Gastrocnemius medialis (tissue), 4 donors: ENCODE measurements at regions not wholly inside any gene's neighbourhood (a gene's known extent, or its start where the extent isn't known, plus 50 kb on each side); places are given as distances from the start of the nearest gene placed in this dataset.

Experiments
- POLR2A ChIP-seq, 2 donors: fragments of 450-650 bp; IDR thresholded peaks; one replicate each; pipeline ENCODE4 v1.6.1; 2017; ENCODE audit warnings: antibody characterized with exemption in 2 of 2, mild to moderate bottlenecking in 2 of 2, moderate library complexity in 2 of 2
- TF ChIP-seq, protein P1 (sequence below), 5 experiments: fragments of 450-650 bp in 3 of 5; fragments of 200-600 bp in 2 of 5; sonication (generic) in 2 of 5; IDR thresholded peaks in 4 of 5; conservative IDR thresholded peaks in 1 of 5; 1 replicate in 4 of 5; 2 replicates in 1 of 5; pipeline ENCODE4 v1.5.1; 2016 to 2019; ENCODE audit warnings: antibody characterized with exemption in 5 of 5, mild to moderate bottlenecking in 3 of 5, moderate library complexity in 3 of 5

DNA sequence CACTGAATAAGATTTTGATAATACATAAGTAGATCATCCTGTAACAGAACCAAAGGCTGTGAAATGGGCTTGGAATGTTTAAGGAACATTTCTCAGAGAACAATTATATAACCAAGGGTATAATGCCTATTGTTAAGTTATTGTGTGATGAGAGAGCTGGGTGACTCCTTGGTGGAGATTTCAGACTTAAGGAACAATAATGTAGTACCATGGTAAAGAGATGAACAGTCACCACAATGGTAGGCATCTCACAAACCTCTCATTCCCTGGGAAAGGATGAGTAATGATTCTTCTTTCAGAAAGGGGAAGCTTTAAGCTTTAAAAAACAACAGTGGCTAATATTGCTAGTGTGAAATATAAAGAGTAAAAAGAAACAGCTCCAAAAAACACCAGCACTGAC, 147.4 kb downstream of the TRIM36 start:
- TF ChIP-seq, protein P1, sequence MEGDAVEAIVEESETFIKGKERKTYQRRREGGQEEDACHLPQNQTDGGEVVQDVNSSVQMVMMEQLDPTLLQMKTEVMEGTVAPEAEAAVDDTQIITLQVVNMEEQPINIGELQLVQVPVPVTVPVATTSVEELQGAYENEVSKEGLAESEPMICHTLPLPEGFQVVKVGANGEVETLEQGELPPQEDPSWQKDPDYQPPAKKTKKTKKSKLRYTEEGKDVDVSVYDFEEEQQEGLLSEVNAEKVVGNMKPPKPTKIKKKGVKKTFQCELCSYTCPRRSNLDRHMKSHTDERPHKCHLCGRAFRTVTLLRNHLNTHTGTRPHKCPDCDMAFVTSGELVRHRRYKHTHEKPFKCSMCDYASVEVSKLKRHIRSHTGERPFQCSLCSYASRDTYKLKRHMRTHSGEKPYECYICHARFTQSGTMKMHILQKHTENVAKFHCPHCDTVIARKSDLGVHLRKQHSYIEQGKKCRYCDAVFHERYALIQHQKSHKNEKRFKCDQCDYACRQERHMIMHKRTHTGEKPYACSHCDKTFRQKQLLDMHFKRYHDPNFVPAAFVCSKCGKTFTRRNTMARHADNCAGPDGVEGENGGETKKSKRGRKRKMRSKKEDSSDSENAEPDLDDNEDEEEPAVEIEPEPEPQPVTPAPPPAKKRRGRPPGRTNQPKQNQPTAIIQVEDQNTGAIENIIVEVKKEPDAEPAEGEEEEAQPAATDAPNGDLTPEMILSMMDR (IDR thresholded peaks at IDR 0.05 in 4 of 5, conservative IDR thresholded peaks at IDR 0.05 in 1 of 5) = no peak
- no peak for TF ChIP-seq POLR2A (IDR thresholded peaks at IDR 0.05)
